K562 (cell line): ENCODE measurements at regions not wholly inside any gene's neighbourhood (a gene's known extent, or its start where the extent isn't known, plus 50 kb on each side); places are given as distances from the start of the nearest gene placed in this dataset.

Experiments
- ATAC-seq: fragments of 200-7000 bp; cut with Tn5 transposase; 3 replicates; pipeline ENCODE4 v1.9.1; 2020; ENCODE audit warnings: moderate library complexity
- BruUV-seq: library from RNA; stranded (reverse); fragments of 400-500 nt; replicated peaks from 2 replicates; lab custom pipeline; 2021; lab: Mats Ljungman, UMichigan
- CTCF ChIA-PET: fragments of 300-600 bp; formaldehyde crosslinking; extraction: SDS; loops from one replicate; lab custom pipeline; 2021; ENCODE audit warnings: low intra/inter-chr PET ratio; lab: Yijun Ruan, JAX
- POLR2A ChIA-PET: fragments of 300-600, 350-650 bp; sonication (Branson Sonifier 250); formaldehyde crosslinking; extraction: SDS; loops from one replicate; lab custom pipeline; 2021; ENCODE audit warnings: antibody characterized with exemption, inconsistent platforms; lab: Yijun Ruan, JAX
- DNase-seq, 4 experiments: peaks; one replicate each; pipeline versions ENCODE4 v3.0.0 to v3.0.0-alpha.2; 2011 to 2018; ENCODE audit warnings: low spot score in 3 of 4, mixed read lengths in 3 of 4; ENCODE audit errors: extremely low read depth in 1 of 4
- FAIRE-seq: peaks from 2 replicates; lab custom pipeline; 2011; peaks lifted over from hg19 to GRCh38; lab: Jason Lieb, UNC
- H2AFZ ChIP-seq: 2 replicates; pipeline ENCODE4 v1.6.0; 2011; ENCODE audit warnings: low read depth, low read length, control low read depth, inconsistent platforms
- H3K27ac ChIP-seq: fragments of 200-600 bp; 3 replicates; pipeline ENCODE4 v1.8.0; 2011; ENCODE audit warnings: low read depth, mild to moderate bottlenecking, control low read depth, inconsistent platforms, low read length, moderate library complexity, mixed read lengths; ENCODE audit errors: extremely low read depth
- H3K27me3 ChIP-seq, 2 experiments: fragments of 300-600 bp in 1 of 2; 2 replicates in 1 of 2; 3 replicates in 1 of 2; pipeline versions ENCODE4 v1.6.0 to v1.8.0; 2011; ENCODE audit warnings: inconsistent platforms in 2 of 2, low read length in 2 of 2, mild to moderate bottlenecking in 1 of 2, mixed read lengths in 1 of 2, moderate library complexity in 1 of 2; ENCODE audit not compliant: control insufficient read depth in 2 of 2, insufficient read depth in 2 of 2
- H3K36me3 ChIP-seq: fragments of 300-600 bp; 3 replicates; pipeline ENCODE4 v1.8.0; 2011; ENCODE audit warnings: mild to moderate bottlenecking, low read length, inconsistent platforms; ENCODE audit not compliant: control insufficient read depth, insufficient read depth
- H3K4me1 ChIP-seq, 2 experiments: fragments of 200-600 bp in 1 of 2; replicated peaks in 1 of 2; 2 replicates in 1 of 2; 3 replicates in 1 of 2; pipeline versions ENCODE4 v1.5.1 to v1.8.0; 2011; ENCODE audit warnings: inconsistent platforms in 2 of 2, low read length in 2 of 2, mild to moderate bottlenecking in 1 of 2, mixed read lengths in 1 of 2, moderate library complexity in 1 of 2; ENCODE audit not compliant: control insufficient read depth in 2 of 2, insufficient read depth in 2 of 2
- H3K4me2 ChIP-seq: 2 replicates; pipeline ENCODE4 v1.6.1; 2011; ENCODE audit warnings: low read length, control low read depth, inconsistent platforms, mixed read lengths; ENCODE audit not compliant: insufficient read depth
- H3K4me3 ChIP-seq: fragments of 200-600 bp; sonication (generic), shearing (Covaris generic); 2 replicates; pipeline ENCODE4 v1.5.1; 2016; ENCODE audit warnings: control low read depth, inconsistent platforms
- H3K79me2 ChIP-seq: fragments of 200-600 bp; 3 replicates; pipeline ENCODE4 v1.8.0; 2011; ENCODE audit warnings: low read length, inconsistent platforms; ENCODE audit not compliant: control insufficient read depth, insufficient read depth
- H3K9ac ChIP-seq, 2 experiments: 2 replicates each; pipeline versions ENCODE4 v1.6.0 to v1.6.1; 2011; ENCODE audit warnings: low read depth in 2 of 2, low read length in 2 of 2, control low read depth in 1 of 2, inconsistent platforms in 1 of 2, mild to moderate bottlenecking in 1 of 2, mixed read lengths in 1 of 2; ENCODE audit not compliant: insufficient read depth in 1 of 2
- H3K9me1 ChIP-seq: one replicate; pipeline ENCODE4 v1.6.0; 2011; ENCODE audit warnings: inconsistent platforms, mild to moderate bottlenecking, low read length, moderate library complexity; ENCODE audit not compliant: control insufficient read depth, insufficient read depth
- H3K9me3 ChIP-seq: replicated peaks from 2 replicates; pipeline ENCODE4 v1.5.1; 2011; ENCODE audit warnings: low read depth, low read length, inconsistent platforms; ENCODE audit not compliant: control insufficient read depth, insufficient read depth
- H4K20me1 ChIP-seq: replicated peaks from 2 replicates; pipeline ENCODE4 v1.6.1; 2011; ENCODE audit warnings: low read length, inconsistent platforms, mixed read lengths; ENCODE audit not compliant: control insufficient read depth, insufficient read depth
- ATF1 ChIP-seq, 2 experiments: fragments of 450-650 bp in 1 of 2; IDR thresholded peaks; 2 replicates each; pipeline ENCODE4 v1.6.1; 2016; ENCODE audit warnings: missing compliant biosample characterization in 1 of 2, missing genetic modification characterization in 1 of 2
- GABPB1 ChIP-seq: sonication (generic); formaldehyde crosslinking; IDR thresholded peaks from 2 replicates; pipeline ENCODE4 v1.8.0; 2022; ENCODE audit warnings: mild to moderate bottlenecking, missing genetic modification reagents
- RBM22 ChIP-seq: fragments of 200-400 bp; formaldehyde crosslinking; IDR thresholded peaks from 2 replicates; pipeline ENCODE4 v1.6.1; 2018; ENCODE audit warnings: low read length, low read depth; ENCODE audit not compliant: poor library complexity, severe bottlenecking
- SMAD3 ChIP-seq: fragments of 450-650 bp; formaldehyde crosslinking; conservative IDR thresholded peaks from 2 replicates; pipeline ENCODE4 v1.4.0; 2020; ENCODE audit warnings: mild to moderate bottlenecking
- WGBS: fragments of 100-300 bp; shearing (Covaris generic); methylation state at CpG from one replicate; pipeline ENCODE4 v1.1.6; 2016; ENCODE audit warnings: low coverage, mixed read lengths; ENCODE audit not compliant: insufficient coverage; ENCODE audit errors: missing lambda C conversion rate; 5-methylcytosine and 5-hydroxymethylcytosine counted together
- in situ Hi-C: fragments of 300-500 bp; cut with MboI; formaldehyde crosslinking; loops from 4 replicates; pipeline ENCODE4 v1.15.0; 2018; ENCODE audit warnings: inconsistent platforms, mixed read lengths
- intact Hi-C: fragments of 100-400 bp; cut with micrococcal nuclease; formaldehyde crosslinking; loops from 2 replicates; pipeline ENCODE4 v1.14.2; 2022
- TF ChIP-seq, protein P1 (sequence below), 2 experiments: fragments of 450-650 bp; IDR thresholded peaks; 2 replicates each; pipeline ENCODE4 v1.6.1; 2016
- TF ChIP-seq, protein P2 (sequence below): fragments of 450-650 bp; formaldehyde crosslinking; IDR thresholded peaks from 2 replicates; pipeline ENCODE4 v1.4.0; 2020; ENCODE audit warnings: mild to moderate bottlenecking
- TF ChIP-seq, protein P3 (sequence below): fragments of 450-650 bp; IDR thresholded peaks from 2 replicates; pipeline ENCODE4 v1.7.0; 2016; ENCODE audit warnings: borderline replicate concordance

DNA sequence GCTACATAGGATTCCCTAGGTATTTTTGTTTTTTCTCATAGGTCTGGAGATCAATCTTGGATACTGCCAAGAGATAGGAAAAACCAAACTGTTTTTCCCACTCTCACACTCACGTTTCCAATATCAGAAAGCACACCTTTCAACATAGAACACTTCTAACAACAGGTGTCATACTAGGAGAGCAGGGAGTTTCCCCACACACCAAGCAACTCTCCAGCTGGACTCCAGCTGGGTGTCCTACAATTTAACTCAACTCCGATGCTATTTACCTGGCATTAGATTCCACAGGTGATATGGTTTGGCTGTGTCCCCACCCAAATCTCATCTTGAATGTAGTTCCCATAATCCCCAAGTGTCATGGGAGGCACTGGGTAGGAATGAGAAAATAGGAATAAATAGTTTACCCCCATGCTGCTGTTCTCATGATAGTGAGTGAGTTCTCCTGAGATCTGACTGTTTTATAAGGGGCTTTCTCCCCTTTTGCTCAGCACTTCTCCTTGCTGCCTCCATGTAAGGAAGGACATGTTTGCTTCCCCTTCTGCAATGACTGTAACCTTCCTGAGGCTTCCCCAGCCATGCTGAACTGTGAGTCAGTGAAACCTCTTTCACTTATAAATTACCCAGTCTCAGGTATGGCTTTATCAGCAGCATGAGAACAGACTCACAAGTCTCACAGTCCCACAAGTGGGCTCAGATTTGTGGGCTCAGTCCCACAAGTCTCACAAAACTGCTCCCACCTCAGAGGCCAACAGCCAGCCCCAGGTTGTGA, 354.5 kb upstream of the THBS1 start:
- intact Hi-C loops: no loop called here
- Histone ChIP-seq H3K9me1 (no peaks in the 10 kb centered on the region), H3K27ac (no peak overlapping the region), H3K9me3 (no peaks in the 10 kb centered on the region), H3K4me1 (no peaks in the 10 kb centered on the region), H4K20me1 (no peaks in the 10 kb centered on the region), H3K27me3 (no peaks in the 10 kb centered on the region; a peak in 2 of 5 replicates)
- POLR2A ChIA-PET: interaction anchor here (0.7 kb wide), 1 partner anchor 13 kb away, joined by 4 read pairs; no protein-coding TSS in a partner anchor
- BruUV-seq: no TSS peak
- TF ChIP-seq, protein P1, sequence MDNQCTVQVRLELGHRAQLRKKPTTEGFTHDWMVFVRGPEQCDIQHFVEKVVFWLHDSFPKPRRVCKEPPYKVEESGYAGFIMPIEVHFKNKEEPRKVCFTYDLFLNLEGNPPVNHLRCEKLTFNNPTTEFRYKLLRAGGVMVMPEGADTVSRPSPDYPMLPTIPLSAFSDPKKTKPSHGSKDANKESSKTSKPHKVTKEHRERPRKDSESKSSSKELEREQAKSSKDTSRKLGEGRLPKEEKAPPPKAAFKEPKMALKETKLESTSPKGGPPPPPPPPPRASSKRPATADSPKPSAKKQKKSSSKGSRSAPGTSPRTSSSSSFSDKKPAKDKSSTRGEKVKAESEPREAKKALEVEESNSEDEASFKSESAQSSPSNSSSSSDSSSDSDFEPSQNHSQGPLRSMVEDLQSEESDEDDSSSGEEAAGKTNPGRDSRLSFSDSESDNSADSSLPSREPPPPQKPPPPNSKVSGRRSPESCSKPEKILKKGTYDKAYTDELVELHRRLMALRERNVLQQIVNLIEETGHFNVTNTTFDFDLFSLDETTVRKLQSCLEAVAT (IDR thresholded peaks at IDR 0.05): no peak
- TF ChIP-seq GABPB1 (no peak), SMAD3 (CRISPR knock-in tag) (no peak), RBM22 (no peak), ATF1 (CRISPR knock-in tag; IDR thresholded peaks at IDR 0.05) (no peak), ATF1 (tag; IDR thresholded peaks at IDR 0.05) (no peak)
- TF ChIP-seq, protein P2, sequence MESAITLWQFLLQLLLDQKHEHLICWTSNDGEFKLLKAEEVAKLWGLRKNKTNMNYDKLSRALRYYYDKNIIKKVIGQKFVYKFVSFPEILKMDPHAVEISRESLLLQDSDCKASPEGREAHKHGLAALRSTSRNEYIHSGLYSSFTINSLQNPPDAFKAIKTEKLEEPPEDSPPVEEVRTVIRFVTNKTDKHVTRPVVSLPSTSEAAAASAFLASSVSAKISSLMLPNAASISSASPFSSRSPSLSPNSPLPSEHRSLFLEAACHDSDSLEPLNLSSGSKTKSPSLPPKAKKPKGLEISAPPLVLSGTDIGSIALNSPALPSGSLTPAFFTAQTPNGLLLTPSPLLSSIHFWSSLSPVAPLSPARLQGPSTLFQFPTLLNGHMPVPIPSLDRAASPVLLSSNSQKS: no peak
- TF ChIP-seq, protein P3, sequence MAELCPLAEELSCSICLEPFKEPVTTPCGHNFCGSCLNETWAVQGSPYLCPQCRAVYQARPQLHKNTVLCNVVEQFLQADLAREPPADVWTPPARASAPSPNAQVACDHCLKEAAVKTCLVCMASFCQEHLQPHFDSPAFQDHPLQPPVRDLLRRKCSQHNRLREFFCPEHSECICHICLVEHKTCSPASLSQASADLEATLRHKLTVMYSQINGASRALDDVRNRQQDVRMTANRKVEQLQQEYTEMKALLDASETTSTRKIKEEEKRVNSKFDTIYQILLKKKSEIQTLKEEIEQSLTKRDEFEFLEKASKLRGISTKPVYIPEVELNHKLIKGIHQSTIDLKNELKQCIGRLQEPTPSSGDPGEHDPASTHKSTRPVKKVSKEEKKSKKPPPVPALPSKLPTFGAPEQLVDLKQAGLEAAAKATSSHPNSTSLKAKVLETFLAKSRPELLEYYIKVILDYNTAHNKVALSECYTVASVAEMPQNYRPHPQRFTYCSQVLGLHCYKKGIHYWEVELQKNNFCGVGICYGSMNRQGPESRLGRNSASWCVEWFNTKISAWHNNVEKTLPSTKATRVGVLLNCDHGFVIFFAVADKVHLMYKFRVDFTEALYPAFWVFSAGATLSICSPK: no peak
- TF ChIP-seq, all 486 proteins: peak for 0
- CTCF ChIA-PET: no interaction called here
- no peaks in the 10 kb centered on the region for H3K79me2 ChIP-seq
- no peak overlapping the region for H2AFZ ChIP-seq
- no peaks in the 10 kb centered on the region for H3K36me3 ChIP-seq
- no peak overlapping the region for H3K9ac ChIP-seq
- no peak overlapping the region for H3K4me3 ChIP-seq
- no peak overlapping the region for H3K4me2 ChIP-seq
- ATAC-seq (no peak), FAIRE-seq (no peak), DNase-seq (no peak)
- in situ Hi-C loops: no loop called here
- 0% methylated on average over 2 of the region's 2 CpGs for WGBS
